Endodermal cell (in vitro differentiated cells): ENCODE measurements at regions not wholly inside any gene's neighbourhood (a gene's known extent, or its start where the extent isn't known, plus 50 kb on each side); places are given as distances from the start of the nearest gene placed in this dataset.

Experiments
- DNase-seq: peaks from one replicate; pipeline ENCODE4 v3.0.0-alpha.2; 2017
- H3K27ac ChIP-seq: 2 replicates; pipeline ENCODE4 v1.5.1; 2013; ENCODE audit warnings: mild to moderate bottlenecking, low read depth, low read length, moderate library complexity
- H3K27me3 ChIP-seq: 2 replicates; pipeline ENCODE4 v1.6.1; 2013; ENCODE audit warnings: mild to moderate bottlenecking, low read length, moderate library complexity; ENCODE audit not compliant: insufficient read depth, control insufficient read depth, poor library complexity, severe bottlenecking
- H3K36me3 ChIP-seq: 2 replicates; pipeline ENCODE4 v1.7.0; 2013; ENCODE audit warnings: mild to moderate bottlenecking, low read length, moderate library complexity; ENCODE audit not compliant: control insufficient read depth, insufficient read depth
- H3K4me1 ChIP-seq: one replicate; pipeline ENCODE4 v1.7.0; 2013; ENCODE audit warnings: low read length; ENCODE audit not compliant: control insufficient read depth, insufficient read depth
- H3K4me3 ChIP-seq: 2 replicates; pipeline ENCODE4 v1.5.1; 2013; ENCODE audit warnings: mild to moderate bottlenecking, low read length, moderate library complexity
- H3K9ac ChIP-seq: 2 replicates; pipeline ENCODE4 v1.6.1; 2013; ENCODE audit warnings: mild to moderate bottlenecking, low read length, moderate library complexity; ENCODE audit not compliant: poor library complexity, severe bottlenecking; ENCODE audit errors: extremely low read depth
- H3K9me3 ChIP-seq: 2 replicates; pipeline ENCODE4 v1.6.1; 2013; ENCODE audit warnings: mild to moderate bottlenecking, low read length, moderate library complexity; ENCODE audit not compliant: control insufficient read depth
- H3K27ac Mint-ChIP-seq: 2 replicates; pipeline ENCODE4 v1.8.0; 2020; ENCODE audit warnings: mixed read lengths
- H3K27me3 Mint-ChIP-seq: 2 replicates; pipeline ENCODE4 v1.8.0; 2021; ENCODE audit warnings: mild to moderate bottlenecking, mixed read lengths; ENCODE audit not compliant: insufficient read depth
- H3K36me3 Mint-ChIP-seq: 2 replicates; pipeline ENCODE4 v1.8.0; 2020; ENCODE audit warnings: low read depth, mixed read lengths
- H3K4me1 Mint-ChIP-seq: 2 replicates; pipeline ENCODE4 v1.8.0; 2020; ENCODE audit warnings: mixed read lengths
- H3K4me3 Mint-ChIP-seq: 2 replicates; pipeline ENCODE4 v1.8.0; 2020; ENCODE audit warnings: mild to moderate bottlenecking, moderate library complexity, mixed read lengths
- H3K9me3 Mint-ChIP-seq: 2 replicates; pipeline ENCODE4 v1.8.0; 2020; ENCODE audit warnings: mild to moderate bottlenecking, mixed read lengths
- WGBS, 2 experiments: methylation state at CpG; one replicate each; pipeline versions ENCODE4 v1.1.5 to v1.1.7; 2013; ENCODE audit warnings: missing lambda C conversion rate in 2 of 2, mixed read lengths in 1 of 2; ENCODE audit not compliant: insufficient coverage in 1 of 2, insufficient read length in 1 of 2; 5-methylcytosine and 5-hydroxymethylcytosine counted together
- TF ChIP-seq, protein P1 (sequence below): fragments of 200-600 bp; sonication (generic); conservative IDR thresholded peaks from 2 replicates; pipeline ENCODE4 v1.5.0; 2021; ENCODE audit warnings: antibody characterized with exemption, mild to moderate bottlenecking

DNA sequence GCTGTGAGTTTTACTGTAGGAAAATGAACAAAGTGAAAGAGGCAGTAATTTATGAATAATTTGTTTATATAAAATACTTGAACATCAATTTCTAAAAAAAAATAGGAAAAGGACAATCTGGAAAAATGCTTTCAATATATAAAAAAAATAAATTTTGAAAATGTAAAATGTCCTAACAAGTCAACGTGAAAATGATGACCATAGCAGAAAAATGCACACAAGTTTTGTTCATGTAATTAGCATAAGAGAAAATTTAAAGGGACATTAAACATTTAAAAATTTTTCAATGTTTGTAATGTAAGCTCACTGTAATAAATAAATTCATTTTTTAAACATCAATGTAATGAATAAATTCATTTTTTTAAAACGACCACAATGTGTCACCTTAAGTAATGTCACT lies 214.8 kb upstream of the ATXN7L3B start:
- TF ChIP-seq, protein P1, sequence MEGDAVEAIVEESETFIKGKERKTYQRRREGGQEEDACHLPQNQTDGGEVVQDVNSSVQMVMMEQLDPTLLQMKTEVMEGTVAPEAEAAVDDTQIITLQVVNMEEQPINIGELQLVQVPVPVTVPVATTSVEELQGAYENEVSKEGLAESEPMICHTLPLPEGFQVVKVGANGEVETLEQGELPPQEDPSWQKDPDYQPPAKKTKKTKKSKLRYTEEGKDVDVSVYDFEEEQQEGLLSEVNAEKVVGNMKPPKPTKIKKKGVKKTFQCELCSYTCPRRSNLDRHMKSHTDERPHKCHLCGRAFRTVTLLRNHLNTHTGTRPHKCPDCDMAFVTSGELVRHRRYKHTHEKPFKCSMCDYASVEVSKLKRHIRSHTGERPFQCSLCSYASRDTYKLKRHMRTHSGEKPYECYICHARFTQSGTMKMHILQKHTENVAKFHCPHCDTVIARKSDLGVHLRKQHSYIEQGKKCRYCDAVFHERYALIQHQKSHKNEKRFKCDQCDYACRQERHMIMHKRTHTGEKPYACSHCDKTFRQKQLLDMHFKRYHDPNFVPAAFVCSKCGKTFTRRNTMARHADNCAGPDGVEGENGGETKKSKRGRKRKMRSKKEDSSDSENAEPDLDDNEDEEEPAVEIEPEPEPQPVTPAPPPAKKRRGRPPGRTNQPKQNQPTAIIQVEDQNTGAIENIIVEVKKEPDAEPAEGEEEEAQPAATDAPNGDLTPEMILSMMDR, result no peak
- H3K27me3 Mint-ChIP-seq, result no peaks in the 10 kb centered on the region
- no peaks in the 10 kb centered on the region for H3K9me3 ChIP-seq
- H3K9me3 Mint-ChIP-seq, result no peaks in the 10 kb centered on the region
- H3K27ac Mint-ChIP-seq, result no peak overlapping the region
- no peak overlapping the region for H3K4me3 Mint-ChIP-seq
- H3K4me3 ChIP-seq, result no peak overlapping the region
- DNase-seq, result no peak
- peaks cover 17% of the 10 kb centered on the region for H3K4me1 Mint-ChIP-seq
- no peak overlapping the region for H3K9ac ChIP-seq
- H3K4me1 ChIP-seq, result peaks cover 4% of the 10 kb centered on the region
- H3K27ac ChIP-seq, result no peak overlapping the region
- H3K36me3 Mint-ChIP-seq, result no peaks in the 10 kb centered on the region
- H3K27me3 ChIP-seq, result no peaks in the 10 kb centered on the region
- WGBS, 2 experiments, result 94% methylated on average over 2 of the region's 2 CpGs; no CpG with 5 or more reads in 1 of the 2 experiments
- no peaks in the 10 kb centered on the region for H3K36me3 ChIP-seq

DNA sequence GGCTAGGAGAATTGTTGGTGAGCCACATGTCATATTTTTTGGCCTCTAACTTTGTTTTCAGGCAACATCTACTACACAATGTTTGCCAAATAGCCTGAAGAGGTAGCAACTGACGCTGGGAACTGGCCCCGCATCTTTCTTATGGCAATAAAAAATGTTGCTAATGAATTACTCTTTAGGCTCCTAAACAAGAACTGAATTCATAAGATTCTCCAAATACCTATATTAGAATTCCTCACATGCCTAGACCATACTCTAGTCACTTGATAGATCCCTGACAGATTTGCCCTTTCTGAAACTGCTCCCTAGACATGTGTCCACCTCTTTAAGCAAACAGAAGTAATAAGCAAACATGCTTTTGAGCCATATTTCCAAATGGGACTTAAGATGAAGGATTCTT lies 209.0 kb upstream of the ATXN7L3B start:
- Mint-ChIP-seq H3K4me1 (peaks cover 28% of the 10 kb centered on the region), H3K27me3 (no peaks in the 10 kb centered on the region), H3K4me3 (no peak overlapping the region), H3K36me3 (no peaks in the 10 kb centered on the region), H3K9me3 (no peaks in the 10 kb centered on the region), H3K27ac (no peak overlapping the region)
- 100% methylated on average over 2 of the region's 2 CpGs; no CpG with 5 or more reads in 1 of the 2 experiments for WGBS, 2 experiments
- no peaks in the 10 kb centered on the region for H3K9me3 ChIP-seq
- TF ChIP-seq, protein P1, result no peak
- peaks cover 6% of the 10 kb centered on the region for H3K4me1 ChIP-seq
- no peak overlapping the region for H3K4me3 ChIP-seq
- no peak for DNase-seq
- no peak overlapping the region for H3K27ac ChIP-seq
- H3K27me3 ChIP-seq, result no peaks in the 10 kb centered on the region
- no peak overlapping the region for H3K9ac ChIP-seq
- no peaks in the 10 kb centered on the region for H3K36me3 ChIP-seq

DNA sequence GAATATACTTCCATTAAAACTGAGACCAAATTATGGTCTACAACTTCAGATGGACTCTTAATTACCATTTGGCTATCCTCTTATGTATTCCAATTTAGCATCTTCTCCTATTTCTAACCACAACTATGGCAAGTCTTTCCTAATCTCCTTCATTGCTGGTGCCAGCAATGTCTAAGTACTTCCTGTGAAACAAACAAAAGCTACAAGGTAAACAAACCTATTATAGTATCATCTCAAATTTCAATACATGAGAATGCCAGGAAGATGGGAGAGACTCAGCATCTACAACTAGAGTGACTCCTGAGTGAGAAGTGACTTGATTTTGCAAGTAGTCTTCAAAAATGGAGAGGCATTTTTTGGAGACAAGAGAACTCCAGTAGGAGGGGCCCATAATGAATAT lies 202.9 kb upstream of the ATXN7L3B start:
- TF ChIP-seq, protein P1, result no peak
- no peak overlapping the region for H3K27ac Mint-ChIP-seq
- H3K9me3 Mint-ChIP-seq, result no peaks in the 10 kb centered on the region
- H3K27ac ChIP-seq, result no peak overlapping the region
- H3K9me3 ChIP-seq, result no peaks in the 10 kb centered on the region
- peaks cover 5% of the 10 kb centered on the region for H3K4me1 Mint-ChIP-seq
- H3K4me1 ChIP-seq, result no peaks in the 10 kb centered on the region
- H3K9ac ChIP-seq, result no peak overlapping the region
- no peaks in the 10 kb centered on the region for H3K27me3 Mint-ChIP-seq
- no peaks in the 10 kb centered on the region for H3K36me3 ChIP-seq
- H3K4me3 Mint-ChIP-seq, result no peak overlapping the region
- DNase-seq, result no peak
- H3K36me3 Mint-ChIP-seq, result no peaks in the 10 kb centered on the region
- H3K4me3 ChIP-seq, result no peak overlapping the region
- no peaks in the 10 kb centered on the region for H3K27me3 ChIP-seq
